GM21423 (cell line): ENCODE measurements at regions not wholly inside any gene's neighbourhood (a gene's known extent, or its start where the extent isn't known, plus 50 kb on each side); places are given as distances from the start of the nearest gene placed in this dataset.
"Not testable (repeated sequence)": the region's sequence is repeated elsewhere in the genome, so short reads cannot be mapped to it uniquely, and the experiment has no call there.

Experiments
- ATAC-seq: cut with Tn5 transposase; IDR thresholded peaks from one replicate; pipeline ENCODE4 v1.9.1; 2021; ENCODE audit warnings: mild to moderate bottlenecking, moderate library complexity; ENCODE audit not compliant: unreplicated experiment

DNA sequence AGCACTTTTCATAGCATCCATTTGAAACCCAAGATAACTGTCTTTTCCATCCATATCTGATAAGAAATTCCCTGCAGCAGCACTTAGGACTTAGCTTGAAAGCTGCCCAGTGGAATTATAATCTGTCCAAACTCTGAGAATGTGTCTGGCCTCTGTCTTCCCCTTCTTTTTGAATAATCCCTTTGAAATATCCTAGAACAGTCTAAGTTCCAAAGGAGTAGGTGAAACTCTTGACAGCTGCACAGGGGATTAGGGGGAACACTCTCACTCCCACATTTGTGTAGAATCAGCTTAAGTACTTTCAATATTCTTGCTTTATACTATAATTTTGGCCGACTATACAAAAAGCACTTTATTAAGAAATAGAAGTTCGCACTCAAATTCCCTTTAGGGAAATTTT lies 157.7 kb downstream of the PAPSS1 start:
- ATAC-seq, result no peak

DNA sequence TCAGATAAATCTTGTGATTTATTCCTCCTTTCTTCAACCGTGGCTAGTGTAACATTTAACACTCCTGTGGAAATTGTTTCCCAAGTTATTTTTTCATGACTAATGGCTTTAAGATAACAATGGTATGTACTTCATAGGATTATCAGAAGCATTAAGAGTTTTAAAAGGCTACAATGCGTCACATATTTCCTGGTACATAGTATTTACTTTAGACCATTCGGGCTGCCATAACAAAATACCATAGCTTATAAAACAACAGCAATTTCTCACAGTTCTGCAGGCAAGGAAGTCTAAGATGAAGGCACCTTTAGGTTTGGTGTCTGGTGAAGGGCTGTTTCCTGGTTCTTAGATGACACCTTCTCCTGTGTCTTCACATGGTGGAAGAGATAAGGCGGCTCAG lies 158.6 kb downstream of the PAPSS1 start:
- ATAC-seq, result no peak

DNA sequence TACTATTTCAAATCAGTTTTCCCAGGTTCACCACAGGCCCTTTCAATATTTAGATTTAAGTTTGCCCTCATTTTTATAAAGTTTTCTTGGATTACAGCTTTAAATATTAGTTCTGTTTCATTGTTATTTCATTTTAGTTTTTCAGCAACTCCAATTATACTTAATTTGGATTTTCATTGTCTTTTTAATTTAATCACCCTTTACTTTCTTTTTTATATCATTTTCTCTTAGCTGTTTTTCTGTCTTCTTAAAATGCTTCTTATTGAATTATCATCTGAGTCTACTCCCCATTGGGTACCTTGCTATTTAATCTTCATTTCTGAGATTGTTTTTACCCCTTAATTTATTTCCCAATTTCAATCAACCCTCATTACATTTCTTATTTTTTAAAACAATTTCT lies 160.4 kb downstream of the PAPSS1 start:
- ATAC-seq, result no peak

DNA sequence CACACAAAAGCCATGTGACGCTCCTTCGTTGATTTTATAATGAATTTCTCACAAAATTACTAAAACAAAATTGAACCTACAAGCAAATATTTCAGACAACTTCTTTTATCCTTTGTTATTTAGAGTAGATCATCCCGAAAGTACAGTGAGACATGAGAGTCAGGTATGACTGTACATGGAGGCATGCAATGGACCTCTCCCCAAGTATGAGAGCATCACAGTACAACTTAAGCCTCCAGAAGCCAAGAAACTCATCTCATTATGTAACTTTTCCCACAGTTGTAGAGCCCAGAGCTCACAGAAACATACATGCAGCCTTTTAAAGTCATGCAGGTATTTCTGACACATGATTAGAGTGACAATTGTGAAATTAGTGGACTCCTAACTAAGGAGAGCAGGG lies 167.7 kb downstream of the PAPSS1 start:
- ATAC-seq, result no peak

DNA sequence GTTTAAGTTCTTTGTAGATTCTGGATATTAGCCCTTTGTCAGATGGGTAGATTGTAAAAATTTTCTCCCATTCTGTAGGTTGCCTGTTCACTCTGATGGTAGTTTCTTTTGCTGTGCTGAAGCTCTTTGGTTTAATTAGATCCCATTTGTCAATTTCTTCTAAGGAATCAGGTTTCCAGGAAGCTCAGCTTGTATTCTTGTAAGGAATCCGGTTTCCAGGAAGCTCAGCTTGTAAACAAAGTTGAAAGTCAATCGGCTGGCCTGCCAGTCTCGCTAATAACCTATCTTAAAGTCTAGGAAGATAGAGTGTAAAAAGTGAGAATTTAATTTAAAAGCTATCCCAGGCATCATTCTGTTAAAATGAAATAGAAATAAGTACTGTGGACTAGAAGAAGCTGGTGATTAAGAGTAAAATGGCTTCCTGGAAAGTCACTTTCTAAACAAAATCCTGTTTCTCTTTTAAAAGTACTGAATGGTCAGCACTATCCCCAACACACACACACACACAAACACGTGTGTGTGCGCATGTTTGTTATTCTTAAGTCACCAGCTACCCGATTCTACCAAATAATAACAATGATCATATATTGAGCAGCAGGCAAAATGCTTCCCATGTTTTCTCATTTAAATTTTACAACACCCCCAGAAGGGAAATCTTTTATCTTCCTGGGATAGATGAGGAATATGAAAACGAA lies 171.7 kb downstream of the PAPSS1 start:
- no peak for ATAC-seq

DNA sequence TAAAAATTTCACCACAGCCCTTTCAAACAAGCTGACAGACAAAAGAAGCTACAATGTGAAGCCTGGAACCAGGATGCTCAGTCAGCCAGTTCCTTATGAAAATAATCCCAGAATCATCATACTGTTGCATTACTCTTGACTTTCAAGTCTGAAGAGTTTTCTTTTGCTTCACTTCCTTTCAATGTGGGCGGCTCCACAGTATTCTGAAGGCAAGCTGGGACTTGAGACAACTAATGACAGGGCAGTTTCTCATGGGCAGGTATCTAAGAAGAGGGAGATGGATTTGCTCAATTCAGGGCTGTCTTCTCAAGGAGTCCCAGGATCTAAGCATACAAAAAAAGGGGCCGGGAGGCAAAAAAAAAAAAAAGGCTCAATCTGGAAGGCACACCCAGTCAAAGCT lies 173.4 kb downstream of the PAPSS1 start:
- ATAC-seq, result no peak

DNA sequence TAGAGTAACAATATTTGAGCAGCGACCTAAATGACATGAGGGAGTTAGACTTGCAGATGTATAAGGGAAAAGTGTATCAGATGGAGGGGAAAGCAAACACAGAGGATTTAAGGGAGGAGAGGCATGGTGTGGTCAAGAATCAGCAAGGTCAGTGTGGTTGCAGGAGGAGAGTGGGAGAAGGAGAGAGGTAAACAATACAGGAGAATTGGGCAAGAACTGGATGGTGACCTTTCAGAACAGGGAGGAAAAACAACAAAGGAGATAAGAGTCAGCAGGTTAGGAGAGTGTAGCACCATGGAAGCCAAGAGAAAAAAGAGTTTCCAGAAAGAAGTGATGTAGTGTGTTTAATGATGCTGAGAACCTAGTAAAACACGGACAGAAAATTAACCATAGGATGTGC lies 178.5 kb downstream of the PAPSS1 start:
- no peak for ATAC-seq

DNA sequence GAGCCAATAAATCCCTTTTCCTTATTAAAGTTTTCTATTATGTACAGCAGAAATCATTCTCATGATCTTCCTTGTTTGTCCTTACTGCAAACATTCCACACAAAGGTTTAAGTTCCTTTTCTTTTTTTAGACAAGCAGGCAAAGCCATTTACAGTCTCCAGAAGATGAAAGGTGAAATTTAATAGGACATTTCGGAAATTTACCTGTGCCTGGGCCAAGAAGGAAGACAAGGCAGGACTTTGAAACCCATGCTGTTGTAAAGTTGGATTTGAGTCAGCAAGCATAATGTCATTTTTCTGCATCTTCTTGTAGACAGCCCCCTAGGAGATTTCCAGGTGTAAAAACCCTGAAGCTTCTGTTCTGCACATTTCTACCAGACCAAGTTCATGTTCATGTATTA lies 188.1 kb downstream of the PAPSS1 start:
- ATAC-seq, result no peak

DNA sequence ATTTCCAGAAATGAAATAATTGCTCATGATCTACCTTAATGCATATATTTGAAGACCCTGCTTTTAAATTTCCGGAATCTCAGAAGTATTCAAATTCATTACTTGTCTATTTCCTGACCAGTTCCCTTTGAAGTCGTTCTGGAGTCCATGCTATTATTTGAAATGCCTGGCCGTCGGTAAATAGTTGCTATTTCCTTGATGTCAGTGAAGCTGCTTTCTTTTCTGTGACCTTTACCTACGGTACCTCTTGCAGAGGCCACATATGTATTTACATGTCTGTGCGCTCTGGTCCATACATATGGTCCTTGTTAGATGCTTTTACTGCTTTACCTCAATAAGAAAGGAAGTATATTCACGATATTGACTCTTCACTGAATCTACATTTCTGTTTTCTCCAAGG lies 199.7 kb downstream of the PAPSS1 start:
- no peak for ATAC-seq

DNA sequence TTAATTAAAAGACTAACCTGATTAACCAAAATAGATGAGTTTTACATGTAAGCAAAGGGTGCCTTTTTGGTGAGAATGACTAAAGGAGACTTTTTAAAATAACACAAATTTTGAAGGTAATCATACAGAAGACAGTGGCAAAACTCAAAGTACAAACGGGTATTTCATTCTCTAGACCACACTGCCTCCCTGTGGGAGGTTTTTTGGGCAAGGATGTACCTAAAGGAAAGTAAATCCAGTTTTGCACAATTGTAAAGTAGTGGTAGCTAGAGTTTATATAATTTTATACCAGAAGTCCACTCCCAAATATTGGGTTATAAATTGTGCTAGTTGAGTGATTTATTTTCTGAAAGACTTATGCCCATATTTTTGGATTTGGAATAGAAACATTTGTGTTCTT lies 201.0 kb downstream of the PAPSS1 start:
- ATAC-seq, result no peak

DNA sequence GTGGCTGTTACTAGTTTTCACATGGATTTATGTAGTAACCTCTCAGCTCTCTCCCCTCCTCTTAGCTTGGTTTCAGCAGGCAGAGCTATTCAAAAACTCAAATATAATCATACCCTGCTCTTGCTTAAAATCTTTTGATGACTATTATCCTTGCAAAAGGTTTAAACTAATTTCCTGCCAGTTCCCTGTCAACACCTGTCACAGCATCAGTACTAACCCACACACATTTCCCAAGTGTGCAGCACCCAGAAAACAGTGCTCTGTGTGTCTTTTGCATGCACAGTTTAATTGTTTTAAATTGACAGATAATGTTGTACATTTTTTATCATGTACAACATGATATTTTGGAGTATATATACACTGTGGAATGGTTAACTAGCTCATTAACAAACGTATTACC lies 202.0 kb downstream of the PAPSS1 start:
- no peak for ATAC-seq

DNA sequence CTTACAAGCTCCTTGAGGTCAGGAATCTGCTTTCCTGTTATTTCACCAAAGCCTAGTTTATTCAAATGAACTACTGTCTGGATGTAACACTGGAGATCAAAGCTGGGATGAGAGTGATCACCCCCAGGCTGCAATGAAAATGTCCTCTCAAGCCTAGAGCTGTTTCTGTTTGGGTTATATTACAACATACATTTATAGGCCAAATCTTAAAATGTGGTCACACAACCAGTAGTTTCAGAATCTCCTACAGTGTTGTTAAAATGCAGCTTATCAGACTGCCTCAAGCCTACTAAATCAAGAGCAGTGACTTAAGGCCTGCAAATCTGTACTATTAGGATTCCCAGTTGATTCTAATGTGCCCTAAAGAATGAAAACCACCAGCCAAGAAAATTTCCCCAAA lies 207.5 kb downstream of the PAPSS1 start:
- no peak for ATAC-seq

DNA sequence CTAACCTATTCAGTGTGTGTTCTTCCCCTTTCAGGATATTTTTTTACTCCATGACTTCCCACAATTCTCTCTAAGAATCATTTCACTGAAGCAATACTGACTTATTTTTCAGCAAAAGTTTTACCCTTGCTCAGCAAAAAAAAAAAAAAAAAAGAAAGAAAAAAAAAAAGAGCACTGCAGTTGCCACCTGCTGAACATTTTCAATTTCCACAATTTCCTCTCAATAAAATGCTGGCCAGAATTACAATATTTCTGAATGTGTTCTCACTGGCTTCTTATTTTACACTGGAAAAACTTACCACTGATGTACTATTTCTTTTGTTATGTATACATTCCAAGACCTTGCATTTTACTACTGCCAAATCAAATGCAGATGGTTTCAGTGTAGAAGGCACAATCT lies 210.4 kb downstream of the PAPSS1 start:
- no peak for ATAC-seq

DNA sequence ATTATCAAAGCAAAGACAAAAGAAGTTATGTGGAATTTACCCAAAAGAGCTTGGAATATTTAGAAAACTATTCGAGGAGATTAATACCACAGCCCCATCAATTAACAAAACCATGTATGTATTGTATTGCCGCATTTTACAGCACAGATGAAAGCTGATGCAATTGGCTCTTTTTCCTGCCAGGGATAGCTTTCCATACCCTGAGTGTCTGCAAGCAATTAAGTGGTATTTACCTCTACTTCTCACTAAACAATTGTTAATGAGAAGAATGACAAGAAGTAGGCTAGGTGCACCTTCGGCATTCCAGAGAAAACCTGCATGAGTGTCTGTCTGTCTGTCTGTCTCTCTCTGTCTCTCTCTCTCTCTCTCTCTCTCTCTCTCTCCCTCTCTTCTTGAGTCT lies 219.5 kb downstream of the PAPSS1 start:
- no peak for ATAC-seq

DNA sequence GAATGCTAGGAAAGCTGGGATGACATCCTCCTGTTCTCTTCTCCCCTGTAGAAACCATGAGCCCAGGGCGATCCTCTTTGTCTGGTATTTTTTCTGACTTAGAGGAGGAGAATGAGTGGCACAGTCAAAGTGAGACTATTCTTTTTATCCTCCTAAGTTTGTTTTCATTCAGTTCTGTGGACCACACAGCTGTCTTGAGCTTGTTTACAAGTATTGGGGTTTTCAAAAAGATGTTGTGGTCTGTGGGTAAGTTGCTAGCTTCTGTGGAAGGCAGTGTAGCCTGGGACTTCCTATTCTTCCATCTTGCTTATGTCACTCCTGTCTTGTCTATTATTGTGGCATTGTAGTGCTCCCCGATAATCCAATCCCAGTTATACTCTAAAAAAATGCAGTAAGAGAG lies 223.0 kb downstream of the PAPSS1 start:
- no peak for ATAC-seq

DNA sequence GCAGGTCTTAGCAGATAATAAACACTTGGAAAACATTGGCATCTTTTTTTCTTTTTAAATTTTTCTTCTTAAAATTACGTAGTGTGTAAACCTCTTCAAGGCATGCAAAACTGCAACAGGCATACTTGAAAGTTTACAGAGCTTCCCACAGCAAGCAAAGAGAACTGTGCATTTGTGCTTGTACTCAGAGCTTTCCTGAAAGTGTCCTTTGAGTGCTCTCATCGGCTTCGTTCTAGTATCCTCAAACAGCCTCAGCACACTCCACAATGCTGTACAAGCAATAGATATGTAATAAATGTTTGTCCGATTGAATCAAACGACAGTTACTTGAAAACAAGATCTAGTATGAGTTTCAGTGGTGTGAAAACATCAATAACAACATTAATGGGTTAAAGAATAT lies 227.5 kb downstream of the PAPSS1 start:
- no peak for ATAC-seq

DNA sequence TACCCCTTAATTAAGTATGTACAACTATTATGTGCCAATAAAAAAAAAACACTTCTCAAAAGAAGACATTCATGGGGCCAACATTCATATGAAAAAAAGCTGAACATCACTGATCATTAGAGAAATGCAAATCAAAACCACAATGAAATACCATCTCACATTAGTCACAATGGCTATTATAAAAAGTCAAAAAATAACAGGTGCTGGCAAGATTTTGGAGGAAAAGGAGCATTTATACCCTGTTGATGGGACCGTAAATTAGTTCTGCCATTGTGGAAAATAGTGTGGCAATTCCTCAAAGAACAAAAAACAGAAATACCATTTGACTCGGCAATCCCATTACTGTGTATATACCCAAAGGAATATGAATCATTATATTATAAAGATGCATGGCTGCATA lies 229.9 kb downstream of the PAPSS1 start:
- no peak for ATAC-seq

DNA sequence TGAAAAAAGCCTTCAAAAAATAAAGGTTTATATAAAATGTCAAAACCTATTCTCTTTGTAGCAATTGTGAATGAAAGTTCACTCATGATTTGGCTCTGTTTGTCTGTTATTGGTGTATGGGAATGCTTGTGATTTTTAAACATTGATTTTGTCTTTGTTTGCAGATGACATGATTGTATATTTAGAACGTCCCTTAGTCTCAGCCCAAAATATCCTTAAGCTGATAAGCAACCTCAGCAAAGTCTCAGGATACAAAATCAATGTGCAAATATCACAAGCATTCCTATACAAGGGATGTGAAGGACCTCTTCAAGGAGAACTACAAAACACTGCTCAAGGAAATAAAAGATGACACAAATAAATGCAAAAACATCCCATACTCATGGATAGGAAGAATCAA lies 236.4 kb downstream of the PAPSS1 start:
- ATAC-seq, result not testable (repeated sequence)

DNA sequence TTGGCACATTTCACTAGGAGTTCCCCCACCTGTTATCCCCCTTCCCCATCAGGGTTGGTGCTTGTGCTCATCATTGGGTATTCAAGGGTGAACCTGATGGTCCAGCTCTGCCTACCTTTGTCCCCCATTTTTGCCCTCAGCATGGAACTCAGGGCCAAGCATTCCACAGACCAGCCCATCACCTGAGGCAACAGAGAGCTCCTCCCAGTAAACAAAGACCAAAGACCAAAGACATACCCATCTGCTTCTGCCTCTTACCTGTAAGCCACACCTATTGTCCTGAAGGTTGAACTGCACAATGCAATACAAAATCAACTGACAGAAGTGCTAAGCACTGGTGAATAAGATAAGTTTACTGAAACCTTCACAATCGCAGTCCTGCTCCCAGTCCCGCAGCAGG lies 237.5 kb downstream of the PAPSS1 start:
- ATAC-seq, result no peak

DNA sequence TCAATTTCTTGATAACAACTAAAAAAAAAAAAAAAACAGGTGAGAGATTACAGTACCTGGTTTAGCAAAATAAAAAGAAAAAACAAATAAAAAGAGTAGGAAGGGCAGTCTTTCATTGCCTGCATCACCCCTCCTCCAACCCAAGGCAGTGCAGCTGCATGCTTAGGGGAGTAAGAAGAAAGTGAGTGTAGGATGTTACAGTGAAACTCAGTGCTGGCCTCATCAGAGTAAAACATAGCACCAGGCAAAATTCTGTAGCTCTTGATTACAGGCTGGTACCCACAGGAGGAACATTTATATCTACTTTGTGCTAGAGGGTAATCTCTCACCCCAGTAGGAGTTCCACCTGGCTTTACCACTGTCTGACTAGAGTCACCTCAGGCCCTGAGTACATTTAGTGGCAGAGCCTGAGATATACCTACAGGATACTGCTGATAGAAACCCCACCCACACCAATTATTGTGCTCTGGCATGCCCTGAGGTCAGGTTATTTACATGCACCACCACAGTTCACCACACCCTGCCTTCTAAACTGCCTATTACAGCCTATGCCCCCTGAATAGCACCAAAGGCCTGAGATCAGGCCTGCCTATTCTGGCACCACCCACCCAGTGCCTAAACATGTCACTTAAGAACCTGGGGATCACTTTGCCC lies 241.6 kb downstream of the PAPSS1 start:
- no peak for ATAC-seq

DNA sequence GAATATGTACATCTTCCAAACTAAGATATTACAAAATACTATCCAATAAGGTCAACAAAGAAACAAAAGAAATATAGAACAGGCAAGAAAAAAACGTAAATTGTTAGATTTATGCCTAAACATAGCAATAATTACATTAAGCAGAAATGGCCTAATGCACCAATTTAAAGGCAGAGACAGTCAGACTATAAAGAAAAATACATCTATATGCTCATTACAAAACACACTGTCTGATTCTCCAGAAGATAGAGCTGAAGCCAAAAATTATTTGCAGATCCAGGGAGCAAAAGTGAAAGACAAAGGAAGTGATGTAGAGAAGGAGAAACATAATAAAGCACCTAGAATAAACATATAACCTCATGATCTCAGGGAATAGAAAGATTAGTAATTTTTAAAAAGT lies 246.9 kb downstream of the PAPSS1 start:
- no peak for ATAC-seq

DNA sequence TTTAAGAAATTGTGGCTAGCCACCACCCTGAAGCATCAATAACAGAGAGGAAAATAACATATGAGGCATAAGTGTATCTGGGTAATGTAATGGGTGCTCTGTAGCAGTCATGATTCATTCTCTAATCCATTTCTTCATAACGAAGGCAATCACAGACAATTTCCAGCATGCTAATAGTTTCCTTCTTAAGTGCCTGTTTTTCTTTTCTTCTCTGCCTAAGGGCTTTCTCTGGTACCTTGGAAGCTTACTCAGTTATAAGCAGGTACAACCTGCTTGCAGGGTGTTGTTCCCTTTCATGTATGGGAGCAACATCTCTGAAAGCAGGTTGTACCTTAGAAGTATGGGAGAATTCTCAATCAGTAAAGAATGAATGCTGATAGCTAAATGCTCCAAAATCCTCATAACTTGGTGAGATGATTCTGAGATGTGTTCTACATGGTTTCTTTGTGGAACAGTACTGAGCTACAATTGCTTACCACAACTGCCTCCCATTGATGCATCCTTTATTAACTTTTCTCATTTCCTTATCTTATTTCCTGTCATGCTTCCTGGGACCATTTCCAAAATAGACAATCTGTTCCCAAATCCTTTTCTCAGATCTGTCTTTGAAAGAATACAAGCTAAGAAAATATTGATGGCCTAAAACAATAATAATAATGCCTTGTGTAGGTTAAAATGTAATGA lies 247.6 kb downstream of the PAPSS1 start:
- no peak for ATAC-seq
